ENCODE measurements at regions not wholly inside any gene's neighbourhood (a gene's known extent, or its start where the extent isn't known, plus 50 kb on each side); places are given as distances from the start of the nearest gene placed in this dataset.

DNA sequence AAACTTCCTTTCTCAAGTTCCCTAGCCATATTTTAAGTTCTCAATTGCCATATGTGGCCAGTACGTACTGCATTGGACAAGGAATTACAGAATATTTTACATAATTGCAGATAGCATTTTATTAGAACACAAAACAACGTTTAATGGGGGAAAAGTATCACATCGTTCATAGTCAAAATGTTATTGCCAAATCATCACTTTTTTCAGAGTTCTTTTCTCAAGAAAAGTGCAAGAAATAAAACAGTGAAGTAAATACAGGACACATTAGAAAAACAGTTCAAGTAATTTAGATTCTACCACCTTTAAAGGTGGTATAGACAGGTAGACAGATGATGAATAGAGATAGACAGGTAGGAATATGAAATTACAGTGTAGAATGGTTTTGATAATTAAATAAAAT is 479.1 kb upstream of the NCAM2 start:
- Mint-ChIP-seq H3K36me3 (ENCODE audit: insufficient read depth, unreplicated experiment) (no peaks in the 10 kb centered on the region), H3K9me3 (ENCODE audit: unreplicated experiment) (peaks cover 8% of the 10 kb centered on the region), H3K4me3 (ENCODE audit: unreplicated experiment) (no peak overlapping the region), H3K4me1 (ENCODE audit: insufficient read depth, unreplicated experiment) (peaks cover 10% of the 10 kb centered on the region), H3K27ac (ENCODE audit: low read depth, unreplicated experiment) (no peak overlapping the region), H3K27me3 (ENCODE audit: insufficient read depth, unreplicated experiment) (no peaks in the 10 kb centered on the region)
- no peak for DNase-seq (ENCODE audit: unreplicated experiment)
- CTCF ChIA-PET, result no interaction called here
- POLR2A ChIA-PET, result no interaction called here
- TF ChIP-seq, protein P1, sequence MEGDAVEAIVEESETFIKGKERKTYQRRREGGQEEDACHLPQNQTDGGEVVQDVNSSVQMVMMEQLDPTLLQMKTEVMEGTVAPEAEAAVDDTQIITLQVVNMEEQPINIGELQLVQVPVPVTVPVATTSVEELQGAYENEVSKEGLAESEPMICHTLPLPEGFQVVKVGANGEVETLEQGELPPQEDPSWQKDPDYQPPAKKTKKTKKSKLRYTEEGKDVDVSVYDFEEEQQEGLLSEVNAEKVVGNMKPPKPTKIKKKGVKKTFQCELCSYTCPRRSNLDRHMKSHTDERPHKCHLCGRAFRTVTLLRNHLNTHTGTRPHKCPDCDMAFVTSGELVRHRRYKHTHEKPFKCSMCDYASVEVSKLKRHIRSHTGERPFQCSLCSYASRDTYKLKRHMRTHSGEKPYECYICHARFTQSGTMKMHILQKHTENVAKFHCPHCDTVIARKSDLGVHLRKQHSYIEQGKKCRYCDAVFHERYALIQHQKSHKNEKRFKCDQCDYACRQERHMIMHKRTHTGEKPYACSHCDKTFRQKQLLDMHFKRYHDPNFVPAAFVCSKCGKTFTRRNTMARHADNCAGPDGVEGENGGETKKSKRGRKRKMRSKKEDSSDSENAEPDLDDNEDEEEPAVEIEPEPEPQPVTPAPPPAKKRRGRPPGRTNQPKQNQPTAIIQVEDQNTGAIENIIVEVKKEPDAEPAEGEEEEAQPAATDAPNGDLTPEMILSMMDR (IDR thresholded peaks at IDR 0.05; ENCODE audit: unreplicated experiment), result no peak
- BruUV-seq (replicated peaks), result no TSS peak
- intact Hi-C loops (cut with micrococcal nuclease), result no loop called here

DNA sequence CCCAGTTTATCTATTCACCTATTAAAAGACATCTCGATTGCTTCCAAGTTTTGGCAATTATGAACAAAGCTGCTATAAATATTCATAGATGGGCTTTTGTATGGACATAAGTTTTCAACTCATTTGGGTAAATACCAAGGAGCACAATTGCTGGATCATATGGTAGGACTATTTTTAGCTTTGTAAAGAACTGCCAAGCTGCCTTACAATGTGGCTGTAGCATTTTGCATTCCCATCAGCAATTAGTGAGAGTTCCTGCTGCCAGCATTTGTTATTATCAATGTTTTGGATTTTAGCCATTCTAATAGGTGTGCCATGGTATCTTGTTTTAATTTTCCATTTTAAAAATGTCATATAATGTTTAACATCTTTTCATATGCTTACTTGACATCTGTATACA is 475.6 kb upstream of the NCAM2 start:
- Mint-ChIP-seq H3K36me3 (ENCODE audit: insufficient read depth, unreplicated experiment) (no peaks in the 10 kb centered on the region), H3K4me3 (ENCODE audit: unreplicated experiment) (no peak overlapping the region), H3K27me3 (ENCODE audit: insufficient read depth, unreplicated experiment) (no peaks in the 10 kb centered on the region), H3K9me3 (ENCODE audit: unreplicated experiment) (peaks cover 8% of the 10 kb centered on the region), H3K4me1 (ENCODE audit: insufficient read depth, unreplicated experiment) (peaks cover 10% of the 10 kb centered on the region), H3K27ac (ENCODE audit: low read depth, unreplicated experiment) (no peak overlapping the region)
- intact Hi-C loops (cut with micrococcal nuclease), result no loop called here
- TF ChIP-seq, protein P1 (IDR thresholded peaks at IDR 0.05; ENCODE audit: unreplicated experiment), result no peak
- CTCF ChIA-PET, result interaction anchor here (0.7 kb wide), 1 partner anchor 135 kb away, joined by 3 read pairs; no protein-coding TSS in a partner anchor
- POLR2A ChIA-PET, result interaction anchor here (1.1 kb wide), 1 partner anchor 9 kb away, joined by 3 read pairs; no protein-coding TSS in a partner anchor
- no peak for DNase-seq (ENCODE audit: unreplicated experiment)
- BruUV-seq (replicated peaks), result no TSS peak

DNA sequence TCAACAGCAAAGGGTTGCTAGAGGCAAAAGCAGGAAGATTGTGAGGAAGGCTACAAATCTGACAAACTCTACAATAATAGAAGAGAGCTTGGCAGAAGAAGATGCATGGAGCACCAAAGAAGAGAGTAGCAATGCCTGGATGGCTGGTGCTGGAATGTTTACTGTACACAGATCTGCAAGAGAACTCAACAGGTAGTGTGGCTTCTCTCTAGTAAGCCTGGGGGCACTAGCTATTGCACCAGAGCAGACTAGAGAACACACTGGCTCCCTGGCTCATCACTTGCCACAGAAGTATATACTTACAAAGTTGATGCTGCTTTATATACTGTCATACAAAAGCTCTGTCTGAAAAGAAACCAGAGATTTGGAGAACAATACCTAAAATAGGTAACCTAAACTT is 475.0 kb upstream of the NCAM2 start:
- DNase-seq (ENCODE audit: unreplicated experiment), result peak; percentile 1
- Mint-ChIP-seq H3K9me3 (ENCODE audit: unreplicated experiment) (peaks cover 8% of the 10 kb centered on the region), H3K27me3 (ENCODE audit: insufficient read depth, unreplicated experiment) (no peaks in the 10 kb centered on the region), H3K4me1 (ENCODE audit: insufficient read depth, unreplicated experiment) (peaks cover 10% of the 10 kb centered on the region), H3K27ac (ENCODE audit: low read depth, unreplicated experiment) (no peak overlapping the region), H3K4me3 (ENCODE audit: unreplicated experiment) (no peak overlapping the region), H3K36me3 (ENCODE audit: insufficient read depth, unreplicated experiment) (no peaks in the 10 kb centered on the region)
- TF ChIP-seq, protein P1 (IDR thresholded peaks at IDR 0.05; ENCODE audit: unreplicated experiment), result no peak
- POLR2A ChIA-PET, result interaction anchor here (0.5 to 1.1 kb wide), 3 partner anchors 10 to 311 kb away, joined by 3 read pairs; no protein-coding TSS in a partner anchor
- CTCF ChIA-PET, result interaction anchor here (0.7 kb wide), 1 partner anchor 135 kb away, joined by 3 read pairs; no protein-coding TSS in a partner anchor
- intact Hi-C loops (cut with micrococcal nuclease), result no loop called here
- no TSS peak for BruUV-seq (replicated peaks)

DNA sequence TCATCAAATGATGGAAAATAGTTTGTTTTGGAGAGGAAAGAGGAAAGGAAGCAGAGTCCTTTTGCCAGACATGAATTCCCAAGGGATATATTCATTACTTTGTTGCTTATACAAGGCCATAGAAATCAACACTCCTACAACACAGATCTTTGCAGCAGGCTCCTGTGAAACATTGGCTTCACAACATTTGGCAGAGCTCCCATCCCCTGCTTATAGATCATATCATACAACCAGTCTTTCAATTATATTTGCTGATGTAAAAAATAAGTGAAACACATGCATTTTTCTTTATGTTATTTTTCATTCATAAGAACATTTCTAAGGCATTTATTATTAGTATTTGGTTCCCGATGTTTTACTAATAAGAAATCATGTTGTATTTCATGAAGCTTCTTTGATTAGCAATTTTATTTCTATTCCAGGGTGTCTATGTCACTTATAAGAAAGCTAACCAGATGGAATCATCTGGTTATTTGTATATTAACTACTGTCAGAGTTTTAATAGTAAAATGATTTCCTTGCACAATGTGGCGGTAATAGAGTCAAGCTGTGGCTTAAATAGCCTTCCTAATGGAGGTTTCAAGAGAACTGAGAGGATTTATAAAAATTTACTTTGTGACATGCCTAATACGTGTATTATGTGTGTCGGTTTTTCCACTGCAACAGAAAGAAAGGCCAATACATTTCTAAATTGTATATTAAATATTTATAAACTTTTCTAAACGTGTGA is 470.3 kb upstream of the NCAM2 start:
- Mint-ChIP-seq H3K27me3 (ENCODE audit: insufficient read depth, unreplicated experiment) (no peaks in the 10 kb centered on the region), H3K9me3 (ENCODE audit: unreplicated experiment) (peaks cover 8% of the 10 kb centered on the region), H3K27ac (ENCODE audit: low read depth, unreplicated experiment) (no peak overlapping the region), H3K4me1 (ENCODE audit: insufficient read depth, unreplicated experiment) (peaks cover 12% of the 10 kb centered on the region), H3K4me3 (ENCODE audit: unreplicated experiment) (no peak overlapping the region), H3K36me3 (ENCODE audit: insufficient read depth, unreplicated experiment) (no peaks in the 10 kb centered on the region)
- BruUV-seq (replicated peaks), result no TSS peak
- intact Hi-C loops (cut with micrococcal nuclease), result no loop called here
- CTCF ChIA-PET, result no interaction called here
- TF ChIP-seq, protein P1 (IDR thresholded peaks at IDR 0.05; ENCODE audit: unreplicated experiment), result no peak
- no peak for DNase-seq (ENCODE audit: unreplicated experiment)
- POLR2A ChIA-PET, result no interaction called here
